Medulla oblongata (tissue), 1 donor: ENCODE measurements at regions not wholly inside any gene's neighbourhood (a gene's known extent, or its start where the extent isn't known, plus 50 kb on each side); places are given as distances from the start of the nearest gene placed in this dataset.

Source experiments
- DNase-seq: peaks from one replicate; pipeline ENCODE4 v3.0.0-alpha.2; 2015; ENCODE audit errors: extremely low spot score

- no peak for DNase-seq
Observed at GRCh38 chr7:113986216-113986615, 67.4 kb upstream of the PPP1R3A start.

GRCh38 chr7:113976508-113976907, 57.7 kb upstream of the PPP1R3A start:
- DNase-seq, result no peak

GRCh38 chr7:113968713-113969112, 49.9 kb upstream of the PPP1R3A start:
- no peak for DNase-seq
